ENCODE measurements at regions not wholly inside any gene's neighbourhood (a gene's known extent, or its start where the extent isn't known, plus 50 kb on each side); places are given as distances from the start of the nearest gene placed in this dataset.

- no peaks in the 10 kb centered on the region for H3K79me2 ChIP-seq (ENCODE audit: insufficient read depth, low read length)
- TF ChIP-seq NCOA2 (CRISPR knock-in tag; IDR thresholded peaks at IDR 0.05) (no peak), MED1 (CRISPR knock-in tag; IDR thresholded peaks at IDR 0.05) (no peak), ZNF124 (CRISPR knock-in tag; IDR thresholded peaks at IDR 0.05) (no peak), NFKB2 (CRISPR knock-in tag; IDR thresholded peaks at IDR 0.05; ENCODE audit: borderline replicate concordance) (no peak), PITX1 (CRISPR knock-in tag; IDR thresholded peaks at IDR 0.05) (no peak), TARDBP (CRISPR knock-in tag; IDR thresholded peaks at IDR 0.05) (no peak), CHD4 (IDR thresholded peaks at IDR 0.05; ENCODE audit: borderline replicate concordance, low read length) (no peak), FOSL2 (CRISPR knock-in tag; IDR thresholded peaks at IDR 0.05) (no peak), ZBTB39 (CRISPR knock-in tag; IDR thresholded peaks at IDR 0.05) (no peak), TP53 (CRISPR knock-in tag; conservative IDR thresholded peaks at IDR 0.05) (no peak), ZNF207 (IDR thresholded peaks at IDR 0.05; ENCODE audit: borderline replicate concordance) (no peak), SMAD3 (CRISPR knock-in tag; IDR thresholded peaks at IDR 0.05) (no peak), RNF219 (CRISPR knock-in tag; IDR thresholded peaks at IDR 0.05) (no peak)
- TF ChIP-seq, protein P1, sequence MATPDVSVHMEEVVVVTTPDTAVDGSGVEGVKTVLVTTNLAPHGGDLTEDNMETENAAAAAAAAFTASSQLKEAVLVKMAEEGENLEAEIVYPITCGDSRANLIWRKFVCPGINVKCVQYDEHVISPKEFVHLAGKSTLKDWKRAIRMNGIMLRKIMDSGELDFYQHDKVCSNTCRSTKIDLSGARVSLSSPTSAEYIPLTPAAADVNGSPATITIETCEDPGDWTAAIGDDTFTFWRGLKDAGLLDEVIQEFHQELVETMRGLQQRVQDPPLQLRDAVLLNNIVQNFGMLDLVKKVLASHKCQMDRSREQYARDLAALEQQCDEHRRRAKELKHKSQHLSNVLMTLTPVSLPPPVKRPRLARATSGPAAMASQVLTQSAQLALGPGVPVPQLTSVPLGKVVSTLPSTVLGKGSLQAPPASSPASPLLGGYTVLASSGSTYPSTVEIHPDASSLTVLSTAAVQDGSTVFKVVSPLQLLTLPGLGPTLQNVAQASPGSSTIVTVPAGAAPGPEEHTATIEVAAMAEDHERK (CRISPR knock-in tag; IDR thresholded peaks at IDR 0.05; ENCODE audit: low read depth): no peak
- TF ChIP-seq, protein P2, sequence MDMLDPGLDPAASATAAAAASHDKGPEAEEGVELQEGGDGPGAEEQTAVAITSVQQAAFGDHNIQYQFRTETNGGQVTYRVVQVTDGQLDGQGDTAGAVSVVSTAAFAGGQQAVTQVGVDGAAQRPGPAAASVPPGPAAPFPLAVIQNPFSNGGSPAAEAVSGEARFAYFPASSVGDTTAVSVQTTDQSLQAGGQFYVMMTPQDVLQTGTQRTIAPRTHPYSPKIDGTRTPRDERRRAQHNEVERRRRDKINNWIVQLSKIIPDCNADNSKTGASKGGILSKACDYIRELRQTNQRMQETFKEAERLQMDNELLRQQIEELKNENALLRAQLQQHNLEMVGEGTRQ (IDR thresholded peaks at IDR 0.05; ENCODE audit: low read depth, low read length): no peak
- TF ChIP-seq, protein P2 (CRISPR knock-in tag; IDR thresholded peaks at IDR 0.05; ENCODE audit: borderline replicate concordance): no peak
- no peak overlapping the region for H3K4me2 ChIP-seq (ENCODE audit: low read depth, low read length)
- no peaks in the 10 kb centered on the region for H4K20me1 ChIP-seq (ENCODE audit: insufficient read depth, low read length)
- H3K9me3 ChIP-seq (ENCODE audit: low read length): no peaks in the 10 kb centered on the region
- H2AFZ ChIP-seq (ENCODE audit: low read length): no peak overlapping the region
- H3K27ac ChIP-seq (ENCODE audit: extremely low read length, insufficient read depth, low read length): no peak overlapping the region
- H3K4me1 ChIP-seq (ENCODE audit: insufficient read depth, low read length): no peaks in the 10 kb centered on the region
- H3K36me3 ChIP-seq (replicated peaks in 1 of 2; ENCODE audit: control insufficient read depth in 1 of 2, insufficient read depth in 2 of 2, low read length in 2 of 2): no peaks in the 10 kb centered on the region
- CTCF ChIA-PET (ENCODE audit: low intra/inter-chr PET ratio, low total read pairs): no interaction called here
- no peak overlapping the region for H3K4me3 ChIP-seq (replicated peaks in 1 of 3; ENCODE audit: insufficient read depth in 1 of 3, low read depth in 2 of 3, low read length in 3 of 3)
- DNase-seq (ENCODE audit: low spot score): no peak
- 0% methylated on average over 1 of the region's 1 CpG for WGBS (ENCODE audit: low lambda C conversion rate)
- no peak for ATAC-seq
- POLR2A ChIA-PET: no interaction called here
- intact Hi-C loops (cut with micrococcal nuclease; ENCODE audit: unreplicated experiment) (no loop called here), in situ Hi-C loops (cut with HindIII; ENCODE audit: extremely low pct_ligation_motif_present, low pct_unique_long_range_greater_than_20kb) (no loop called here)
- no peak for FAIRE-seq
- no peak overlapping the region for H3K9ac ChIP-seq (ENCODE audit: insufficient read depth, low read depth, low read length)
- BruUV-seq (replicated peaks): no TSS peak
- H3K27me3 ChIP-seq (ENCODE audit: control insufficient read depth in 1 of 2, insufficient read depth in 2 of 2, low read length in 2 of 2): no peaks in the 10 kb centered on the region
Measured at GRCh38 chr5:84870369-84870768, 485.7 kb upstream of the EDIL3 start.

Data from HepG2 (cell line).